ENCODE measurements at regions not wholly inside any gene's neighbourhood (a gene's known extent, or its start where the extent isn't known, plus 50 kb on each side); places are given as distances from the start of the nearest gene placed in this dataset.

DNA sequence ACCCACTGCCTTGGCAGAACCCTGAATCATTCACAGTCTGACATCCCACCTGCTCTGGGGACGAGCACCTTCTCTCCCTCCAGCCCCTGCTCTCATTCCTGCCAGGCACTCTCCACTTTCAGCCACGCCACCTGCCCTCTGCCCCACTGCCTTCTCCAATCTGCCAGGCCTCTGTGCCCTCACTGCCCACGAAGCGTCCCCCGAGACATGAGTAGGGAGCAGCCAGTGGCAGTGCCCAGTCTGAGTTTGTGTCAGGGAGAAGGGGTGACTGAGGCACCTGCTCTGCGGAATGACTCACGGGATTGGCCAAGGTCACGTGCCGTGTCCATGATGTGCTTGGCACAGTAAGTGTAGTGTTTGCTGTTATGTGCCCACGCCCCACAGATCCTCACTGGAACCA is 215.2 kb upstream of the PPP2R2D start:
- H4K20me1 ChIP-seq (ENCODE audit: control insufficient read depth, insufficient read depth) = no peaks in the 10 kb centered on the region
- H3K27ac ChIP-seq (ENCODE audit: control insufficient read depth, insufficient read depth) = no peak overlapping the region
- SMC1A ChIA-PET (ENCODE audit: uncharacterized antibody, unreplicated experiment) = no interaction called here
- no peaks in the 10 kb centered on the region for H3K27me3 ChIP-seq (replicated peaks in 1 of 2; ENCODE audit: control insufficient read depth in 2 of 2, insufficient read depth in 2 of 2, low read length in 1 of 2)
- intact Hi-C loops (cut with micrococcal nuclease; ENCODE audit: unreplicated experiment) (no loop called here), in situ Hi-C loops (cut with MboI) (no loop called here)
- no TSS peak for BruUV-seq (replicated peaks)
- no peak for FAIRE-seq
- DNase-seq (ENCODE audit: low read depth, low spot score) = no peak
- TF ChIP-seq, protein P1, sequence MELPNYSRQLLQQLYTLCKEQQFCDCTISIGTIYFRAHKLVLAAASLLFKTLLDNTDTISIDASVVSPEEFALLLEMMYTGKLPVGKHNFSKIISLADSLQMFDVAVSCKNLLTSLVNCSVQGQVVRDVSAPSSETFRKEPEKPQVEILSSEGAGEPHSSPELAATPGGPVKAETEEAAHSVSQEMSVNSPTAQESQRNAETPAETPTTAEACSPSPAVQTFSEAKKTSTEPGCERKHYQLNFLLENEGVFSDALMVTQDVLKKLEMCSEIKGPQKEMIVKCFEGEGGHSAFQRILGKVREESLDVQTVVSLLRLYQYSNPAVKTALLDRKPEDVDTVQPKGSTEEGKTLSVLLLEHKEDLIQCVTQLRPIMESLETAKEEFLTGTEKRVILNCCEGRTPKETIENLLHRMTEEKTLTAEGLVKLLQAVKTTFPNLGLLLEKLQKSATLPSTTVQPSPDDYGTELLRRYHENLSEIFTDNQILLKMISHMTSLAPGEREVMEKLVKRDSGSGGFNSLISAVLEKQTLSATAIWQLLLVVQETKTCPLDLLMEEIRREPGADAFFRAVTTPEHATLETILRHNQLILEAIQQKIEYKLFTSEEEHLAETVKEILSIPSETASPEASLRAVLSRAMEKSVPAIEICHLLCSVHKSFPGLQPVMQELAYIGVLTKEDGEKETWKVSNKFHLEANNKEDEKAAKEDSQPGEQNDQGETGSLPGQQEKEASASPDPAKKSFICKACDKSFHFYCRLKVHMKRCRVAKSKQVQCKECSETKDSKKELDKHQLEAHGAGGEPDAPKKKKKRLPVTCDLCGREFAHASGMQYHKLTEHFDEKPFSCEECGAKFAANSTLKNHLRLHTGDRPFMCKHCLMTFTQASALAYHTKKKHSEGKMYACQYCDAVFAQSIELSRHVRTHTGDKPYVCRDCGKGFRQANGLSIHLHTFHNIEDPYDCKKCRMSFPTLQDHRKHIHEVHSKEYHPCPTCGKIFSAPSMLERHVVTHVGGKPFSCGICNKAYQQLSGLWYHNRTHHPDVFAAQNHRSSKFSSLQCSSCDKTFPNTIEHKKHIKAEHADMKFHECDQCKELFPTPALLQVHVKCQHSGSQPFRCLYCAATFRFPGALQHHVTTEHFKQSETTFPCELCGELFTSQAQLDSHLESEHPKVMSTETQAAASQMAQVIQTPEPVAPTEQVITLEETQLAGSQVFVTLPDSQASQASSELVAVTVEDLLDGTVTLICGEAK (IDR thresholded peaks at IDR 0.05; ENCODE audit: borderline replicate concordance) = no peak
- TF ChIP-seq SREBF1 (IDR thresholded peaks at IDR 0.05; ENCODE audit: low read length) (no peak), MTA2 (IDR thresholded peaks at IDR 0.05; ENCODE audit: low read depth) (no peak), GATAD2B (conservative IDR thresholded peaks at IDR 0.05; ENCODE audit: low read depth) (no peak), CBX3 (IDR thresholded peaks at IDR 0.05; ENCODE audit: borderline replicate concordance, low read depth) (no peak), RFX5 (IDR thresholded peaks at IDR 0.05; ENCODE audit: low read depth, low read length) (no peak), NR2F1 (conservative IDR thresholded peaks at IDR 0.05) (no peak)
- TF ChIP-seq, protein P2, sequence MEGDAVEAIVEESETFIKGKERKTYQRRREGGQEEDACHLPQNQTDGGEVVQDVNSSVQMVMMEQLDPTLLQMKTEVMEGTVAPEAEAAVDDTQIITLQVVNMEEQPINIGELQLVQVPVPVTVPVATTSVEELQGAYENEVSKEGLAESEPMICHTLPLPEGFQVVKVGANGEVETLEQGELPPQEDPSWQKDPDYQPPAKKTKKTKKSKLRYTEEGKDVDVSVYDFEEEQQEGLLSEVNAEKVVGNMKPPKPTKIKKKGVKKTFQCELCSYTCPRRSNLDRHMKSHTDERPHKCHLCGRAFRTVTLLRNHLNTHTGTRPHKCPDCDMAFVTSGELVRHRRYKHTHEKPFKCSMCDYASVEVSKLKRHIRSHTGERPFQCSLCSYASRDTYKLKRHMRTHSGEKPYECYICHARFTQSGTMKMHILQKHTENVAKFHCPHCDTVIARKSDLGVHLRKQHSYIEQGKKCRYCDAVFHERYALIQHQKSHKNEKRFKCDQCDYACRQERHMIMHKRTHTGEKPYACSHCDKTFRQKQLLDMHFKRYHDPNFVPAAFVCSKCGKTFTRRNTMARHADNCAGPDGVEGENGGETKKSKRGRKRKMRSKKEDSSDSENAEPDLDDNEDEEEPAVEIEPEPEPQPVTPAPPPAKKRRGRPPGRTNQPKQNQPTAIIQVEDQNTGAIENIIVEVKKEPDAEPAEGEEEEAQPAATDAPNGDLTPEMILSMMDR (IDR thresholded peaks at IDR 0.05 in 2 of 3, conservative IDR thresholded peaks at IDR 0.05 in 1 of 3; ENCODE audit: control insufficient read depth in 2 of 3, extremely low read depth in 1 of 3, insufficient read depth in 1 of 3, low read depth in 3 of 3, low read length in 3 of 3) = no peak
- TF ChIP-seq, protein P3, sequence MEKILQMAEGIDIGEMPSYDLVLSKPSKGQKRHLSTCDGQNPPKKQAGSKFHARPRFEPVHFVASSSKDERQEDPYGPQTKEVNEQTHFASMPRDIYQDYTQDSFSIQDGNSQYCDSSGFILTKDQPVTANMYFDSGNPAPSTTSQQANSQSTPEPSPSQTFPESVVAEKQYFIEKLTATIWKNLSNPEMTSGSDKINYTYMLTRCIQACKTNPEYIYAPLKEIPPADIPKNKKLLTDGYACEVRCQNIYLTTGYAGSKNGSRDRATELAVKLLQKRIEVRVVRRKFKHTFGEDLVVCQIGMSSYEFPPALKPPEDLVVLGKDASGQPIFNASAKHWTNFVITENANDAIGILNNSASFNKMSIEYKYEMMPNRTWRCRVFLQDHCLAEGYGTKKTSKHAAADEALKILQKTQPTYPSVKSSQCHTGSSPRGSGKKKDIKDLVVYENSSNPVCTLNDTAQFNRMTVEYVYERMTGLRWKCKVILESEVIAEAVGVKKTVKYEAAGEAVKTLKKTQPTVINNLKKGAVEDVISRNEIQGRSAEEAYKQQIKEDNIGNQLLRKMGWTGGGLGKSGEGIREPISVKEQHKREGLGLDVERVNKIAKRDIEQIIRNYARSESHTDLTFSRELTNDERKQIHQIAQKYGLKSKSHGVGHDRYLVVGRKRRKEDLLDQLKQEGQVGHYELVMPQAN (conservative IDR thresholded peaks at IDR 0.05) = no peak
- no peaks in the 10 kb centered on the region for H3K4me1 ChIP-seq (ENCODE audit: control insufficient read depth, insufficient read depth, low read length)
- no peak overlapping the region for H3K4me2 ChIP-seq (ENCODE audit: control insufficient read depth, insufficient read depth)
- POLR2A ChIA-PET = no interaction called here
- CTCF ChIA-PET = no interaction called here
- WGBS (ENCODE audit: insufficient coverage, insufficient replicate concordance, low lambda C conversion rate, missing lambda C conversion rate) = 33% methylated on average over 10 of the region's 10 CpGs
- H3K79me2 ChIP-seq (ENCODE audit: control insufficient read depth, insufficient read depth, low read length) = no peaks in the 10 kb centered on the region
- no peaks in the 10 kb centered on the region for H3K36me3 ChIP-seq (ENCODE audit: control insufficient read depth in 2 of 2, insufficient read depth in 2 of 2, low read length in 1 of 2)
- no peaks in the 10 kb centered on the region; the same call in 2 of the 3 replicates for H3K9me3 ChIP-seq (replicated peaks; ENCODE audit: control insufficient read depth, insufficient read depth, low read length)
- no peak for ATAC-seq
- no peak overlapping the region for H2AFZ ChIP-seq (ENCODE audit: control insufficient read depth, low read depth, low read length)
- no peak overlapping the region for H3K9ac ChIP-seq (ENCODE audit: control insufficient read depth, insufficient read depth, low read length)
- RAD21 ChIA-PET (ENCODE audit: unreplicated experiment) = no interaction called here
- H3K4me3 ChIP-seq = no peak overlapping the region
